OCI-LY7 (cell line): ENCODE measurements at regions not wholly inside any gene's neighbourhood (a gene's known extent, or its start where the extent isn't known, plus 50 kb on each side); places are given as distances from the start of the nearest gene placed in this dataset.

Source experiments
- BruUV-seq: library from RNA; stranded (reverse); fragments of 400-500 nt; replicated peaks from 2 replicates; lab custom pipeline; 2021; lab: Mats Ljungman, UMichigan
- CTCF ChIA-PET: fragments of 300-600 bp; sonication (Branson Sonifier 250); formaldehyde crosslinking; loops from one replicate; lab custom pipeline; 2022; ENCODE audit warnings: antibody characterized with exemption; ENCODE audit not compliant: unreplicated experiment; lab: Charles Lee
- POLR2A ChIA-PET: fragments of 300-600 bp; sonication (Branson Sonifier 250); formaldehyde crosslinking; loops from one replicate; lab custom pipeline; 2022; ENCODE audit warnings: antibody characterized with exemption; lab: Charles Lee
- DNase-seq: peaks from one replicate; pipeline ENCODE4 v3.0.0-alpha.2; 2015; ENCODE audit warnings: low spot score
- H2AFZ ChIP-seq: fragments of 200-600 bp; sonication (generic), shearing (Covaris generic); 2 replicates; pipeline ENCODE4 v1.6.1; 2014; ENCODE audit warnings: mild to moderate bottlenecking, antibody characterized with exemption, low read length, moderate library complexity
- H3K27ac ChIP-seq: fragments of 200-600 bp; sonication (generic); 2 replicates; pipeline ENCODE4 v1.5.1; 2014; ENCODE audit warnings: mixed run types, low read depth, mild to moderate bottlenecking, moderate library complexity, low read length, inconsistent platforms; ENCODE audit not compliant: poor library complexity, severe bottlenecking
- H3K36me3 ChIP-seq: fragments of 200-600 bp; sonication (generic); 2 replicates; pipeline ENCODE4 v1.6.1; 2014; ENCODE audit warnings: mild to moderate bottlenecking, antibody characterized with exemption, low read length, moderate library complexity, mixed read lengths; ENCODE audit not compliant: insufficient read depth
- H3K4me1 ChIP-seq: fragments of 200-600 bp; sonication (generic); 2 replicates; pipeline ENCODE4 v1.5.1; 2014; ENCODE audit warnings: mild to moderate bottlenecking, low read length; ENCODE audit not compliant: insufficient read depth, poor library complexity, severe bottlenecking
- H3K4me2 ChIP-seq: fragments of 200-600 bp; sonication (generic); 2 replicates; pipeline ENCODE4 v1.6.1; 2014; ENCODE audit warnings: mild to moderate bottlenecking, low read length
- H3K4me3 ChIP-seq: fragments of 200-600 bp; sonication (generic); 2 replicates; pipeline ENCODE4 v1.5.1; 2014; ENCODE audit warnings: mild to moderate bottlenecking, low read depth, low read length; ENCODE audit not compliant: poor library complexity, severe bottlenecking
- H3K79me2 ChIP-seq: fragments of 200-600 bp; sonication (generic); 2 replicates; pipeline ENCODE4 v1.6.1; 2016; ENCODE audit warnings: low read depth, mild to moderate bottlenecking, low read length, moderate library complexity, mixed read lengths; ENCODE audit not compliant: insufficient read depth
- H3K9me2 ChIP-seq: fragments of 200-600 bp; sonication (generic); 2 replicates; pipeline ENCODE4 v1.6.1; 2016; ENCODE audit warnings: mild to moderate bottlenecking, low read length, mixed read lengths; ENCODE audit not compliant: insufficient read depth
- H3K9me3 ChIP-seq: fragments of 200-600 bp; sonication (generic); 2 replicates; pipeline ENCODE4 v1.6.1; 2014; ENCODE audit warnings: mild to moderate bottlenecking, mixed run types, low read length, mixed read lengths
- H4K20me1 ChIP-seq: fragments of 200-600 bp; sonication (generic); 2 replicates; pipeline ENCODE4 v1.6.1; 2014; ENCODE audit warnings: mild to moderate bottlenecking, antibody characterized with exemption, low read length, moderate library complexity, mixed read lengths; ENCODE audit not compliant: insufficient read depth
- CTCF ChIP-seq: fragments of 200-600 bp; sonication (generic); conservative IDR thresholded peaks from 2 replicates; pipeline ENCODE4 v1.5.1; 2014; ENCODE audit warnings: mild to moderate bottlenecking, antibody characterized with exemption, low read length, moderate library complexity, mixed read lengths
- EZH2phosphoT487 ChIP-seq: fragments of 200-600 bp; sonication (generic); IDR thresholded peaks from 2 replicates; pipeline ENCODE4 v1.6.1; 2018; ENCODE audit warnings: low read depth, borderline replicate concordance, mild to moderate bottlenecking, mixed run types, antibody characterized with exemption, low read length, moderate library complexity, mixed read lengths
- intact Hi-C: fragments of 100-400 bp; cut with micrococcal nuclease; formaldehyde crosslinking; loops from one replicate; pipeline ENCODE4 v1.10.0; 2022; ENCODE audit not compliant: unreplicated experiment

DNA sequence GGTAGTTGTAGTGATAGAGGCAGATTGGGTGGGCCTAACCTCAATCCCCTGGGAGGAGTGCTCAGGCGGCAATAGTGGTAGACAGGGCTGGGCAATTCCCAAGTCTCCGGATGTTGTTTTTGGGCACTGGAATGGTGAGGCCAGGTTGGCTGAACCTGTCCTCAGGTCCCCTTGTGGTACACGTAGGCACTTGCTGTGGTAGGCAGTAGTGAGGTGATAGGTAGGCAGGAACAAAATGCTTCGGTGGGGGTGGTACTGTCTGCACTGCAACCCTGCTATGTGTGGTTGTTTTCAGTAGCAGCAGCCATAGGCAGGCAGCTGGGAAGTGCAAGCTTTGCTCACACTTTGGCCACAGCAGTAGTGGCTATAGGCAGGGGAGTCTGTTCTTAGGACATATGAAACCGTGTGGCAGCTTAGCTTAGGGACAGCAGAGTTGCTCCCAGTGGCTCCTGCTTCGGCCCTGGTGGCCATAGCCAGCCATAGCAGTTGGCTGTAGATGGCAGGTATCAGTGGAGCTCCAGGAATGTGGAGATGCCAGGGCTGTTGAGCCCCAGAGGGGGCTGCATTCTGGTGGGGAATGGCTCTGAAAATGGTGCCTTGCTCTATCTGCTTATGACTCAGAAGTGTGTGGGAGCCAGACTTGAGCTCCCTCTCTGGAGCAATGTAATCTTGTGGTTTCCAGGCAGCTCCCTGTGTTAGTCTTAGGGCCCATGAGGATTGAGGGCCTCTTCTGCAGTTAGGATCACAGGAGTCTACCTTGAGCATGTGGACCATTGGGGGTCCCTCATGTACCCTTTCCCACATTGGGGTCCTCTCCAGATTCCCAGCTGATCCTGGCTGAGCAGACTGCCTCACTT, 241.8 kb upstream of the BMP2 start:
- Histone ChIP-seq H3K4me2 (no peak overlapping the region), H3K4me3 (no peak overlapping the region), H3K36me3 (no peaks in the 10 kb centered on the region), H3K9me2 (no peaks in the 10 kb centered on the region), H3K27ac (no peak overlapping the region), H3K4me1 (no peaks in the 10 kb centered on the region), H3K9me3 (no peaks in the 10 kb centered on the region), H3K79me2 (no peaks in the 10 kb centered on the region), H2AFZ (no peak overlapping the region), H4K20me1 (no peaks in the 10 kb centered on the region)
- ChIA-PET POLR2A (no interaction called here), CTCF (no interaction called here)
- no TSS peak for BruUV-seq
- intact Hi-C loops: no loop called here
- DNase-seq: no peak
- TF ChIP-seq CTCF (no peak), EZH2phosphoT487 (no peak)

GRCh38 chr20:6524305-6524704, 243.2 kb upstream of the BMP2 start:
- POLR2A ChIA-PET: interaction anchor here (0.9 kb wide), 2 partner anchors 9 to 89 kb away, joined by 3 to 4 read pairs; no protein-coding TSS in a partner anchor
- no peaks in the 10 kb centered on the region for H3K36me3 ChIP-seq

More at GRCh38 chr20:6524305-6524704, 243.2 kb upstream of the BMP2 start:
- intact Hi-C loops: no loop called here
- CTCF ChIA-PET: no interaction called here
- H3K79me2 ChIP-seq: no peaks in the 10 kb centered on the region
- no peak overlapping the region for H3K27ac ChIP-seq
- DNase-seq: no peak
- no peak overlapping the region for H3K4me2 ChIP-seq
- H2AFZ ChIP-seq: no peak overlapping the region
- no peaks in the 10 kb centered on the region for H3K9me3 ChIP-seq
- no peaks in the 10 kb centered on the region for H4K20me1 ChIP-seq
- TF ChIP-seq EZH2phosphoT487 (no peak), CTCF (no peak)
- BruUV-seq: no TSS peak
- no peak overlapping the region for H3K4me3 ChIP-seq
- H3K4me1 ChIP-seq: no peaks in the 10 kb centered on the region
- H3K9me2 ChIP-seq: no peaks in the 10 kb centered on the region
